Activated T-helper 1 cell treated with anti-CD3 and anti-CD28 coated beads, Interleukin-2, amount 50 U/mL, for 16 hours (primary cell): ENCODE measurements at regions not wholly inside any gene's neighbourhood (a gene's known extent, or its start where the extent isn't known, plus 50 kb on each side); places are given as distances from the start of the nearest gene placed in this dataset.

Source experiments
- DNase-seq, 2 donors: peaks; one replicate each; pipeline ENCODE4 v3.0.0-alpha.2; 2020; ENCODE audit warnings: low read depth in 1 of 2, low spot score in 1 of 2

DNA sequence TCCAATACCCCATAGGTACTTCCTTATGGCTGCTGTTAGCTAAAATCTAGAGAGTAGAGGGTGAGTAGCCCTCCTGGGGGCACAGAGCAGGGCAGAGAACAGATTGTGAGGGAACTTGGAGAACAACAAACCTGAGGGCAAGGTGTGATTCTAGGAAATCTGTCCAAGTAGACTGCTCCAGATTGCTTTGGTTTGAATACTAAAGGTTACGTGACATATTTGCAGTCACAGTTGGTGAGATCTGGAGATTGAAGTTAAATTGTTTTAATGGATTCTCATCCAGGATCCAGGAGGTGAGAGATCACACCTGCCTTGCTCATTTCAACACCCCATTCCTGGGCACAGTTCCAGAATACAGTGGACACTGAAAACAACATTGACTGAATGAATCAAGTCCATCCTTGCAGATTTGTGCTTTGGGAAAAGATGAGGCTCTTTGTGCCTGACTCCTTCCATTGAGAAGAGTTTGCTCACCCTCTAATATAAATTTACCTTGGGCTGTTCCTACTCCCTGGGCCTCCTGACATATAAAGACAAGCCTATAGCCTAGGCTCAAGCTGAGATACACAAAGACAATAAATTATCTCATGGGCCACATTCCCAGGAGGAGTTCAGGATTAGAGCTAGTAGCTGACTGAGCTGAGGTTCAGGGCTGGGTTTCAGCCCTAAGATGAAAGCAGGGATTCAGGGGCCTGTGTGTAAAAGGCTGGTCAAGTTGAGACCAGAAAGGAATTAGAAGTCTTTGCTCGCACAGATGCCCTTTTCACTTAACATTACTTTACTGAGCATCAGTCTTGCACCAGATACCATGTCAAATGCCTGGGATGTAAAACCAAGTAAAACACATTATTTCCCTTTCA lies 400.9 kb upstream of the MCTP2 start:
- DNase-seq: no peak

DNA sequence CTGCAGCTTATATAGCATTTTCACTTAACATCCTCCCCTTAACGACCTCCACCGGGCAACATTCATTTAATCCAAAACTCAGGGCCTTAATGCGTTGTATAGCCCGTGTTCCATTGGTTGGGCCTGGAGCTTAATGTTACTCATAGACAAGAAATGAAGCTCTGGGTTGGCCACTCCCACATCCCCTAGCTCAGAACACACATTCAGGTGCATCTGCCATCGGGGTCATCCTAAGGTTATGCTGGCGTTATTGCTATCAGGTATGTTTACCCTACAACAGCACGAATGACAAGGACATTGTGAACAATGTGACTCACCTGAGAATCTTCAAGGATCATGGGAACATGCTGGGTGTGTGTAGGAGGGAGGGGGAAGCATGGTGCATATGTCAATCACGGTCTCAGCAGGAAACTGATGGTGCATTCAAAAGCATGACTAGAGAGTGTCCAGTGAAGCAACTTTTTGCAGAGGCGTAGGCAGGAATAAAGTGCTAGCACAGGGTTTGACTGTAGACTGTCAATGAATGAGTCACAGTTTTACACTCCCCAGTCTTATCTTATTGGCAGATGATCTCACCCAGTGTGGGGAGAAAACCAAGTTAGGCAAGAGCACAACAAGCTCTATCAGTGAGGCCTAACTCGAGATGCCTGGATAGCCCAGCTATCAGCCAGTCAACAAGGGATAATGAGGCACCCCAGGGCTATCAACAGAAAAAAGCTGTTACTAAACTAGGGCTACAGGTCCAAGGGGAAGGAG lies 402.1 kb upstream of the MCTP2 start:
- DNase-seq: no peak

DNA sequence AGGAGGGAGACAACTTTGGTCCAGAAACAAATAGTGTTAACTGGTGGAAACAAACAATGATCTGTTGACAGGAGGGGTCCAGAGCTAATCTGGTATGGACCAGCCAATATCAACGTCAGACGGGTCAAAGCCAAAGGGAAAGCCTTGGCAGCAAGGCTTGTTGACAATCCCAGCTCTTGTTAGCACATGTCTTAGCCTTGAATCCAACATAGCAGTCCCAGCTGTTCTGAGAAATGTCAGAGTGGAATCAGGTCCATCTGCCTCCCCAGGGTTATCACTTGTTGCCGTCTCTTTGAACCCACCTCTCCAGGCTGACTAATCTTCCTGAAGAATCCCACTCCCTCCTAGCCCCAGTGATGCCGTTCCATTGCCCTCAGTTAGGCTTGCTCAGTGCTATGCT lies 404.6 kb upstream of the MCTP2 start:
- no peak for DNase-seq

DNA sequence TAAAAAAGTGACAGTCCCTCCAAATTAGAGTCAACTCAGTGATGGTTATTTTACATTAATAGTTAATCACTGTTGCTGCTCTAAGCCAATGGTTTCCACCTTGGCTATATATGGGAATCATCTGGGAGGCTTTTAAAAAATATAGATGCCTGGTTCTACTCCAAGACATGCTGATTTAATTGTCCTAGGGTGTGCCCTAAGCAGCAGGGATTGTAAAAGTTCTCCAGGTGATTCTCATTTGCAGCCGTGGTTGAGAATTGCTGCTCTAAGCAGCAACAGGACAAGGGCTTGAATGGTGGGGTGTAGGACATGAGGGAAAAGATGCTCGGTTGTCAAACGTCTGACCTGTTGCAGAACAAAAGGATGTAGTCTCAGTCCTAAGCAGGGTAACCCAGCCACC lies 405.1 kb upstream of the MCTP2 start:
- DNase-seq: no peak

DNA sequence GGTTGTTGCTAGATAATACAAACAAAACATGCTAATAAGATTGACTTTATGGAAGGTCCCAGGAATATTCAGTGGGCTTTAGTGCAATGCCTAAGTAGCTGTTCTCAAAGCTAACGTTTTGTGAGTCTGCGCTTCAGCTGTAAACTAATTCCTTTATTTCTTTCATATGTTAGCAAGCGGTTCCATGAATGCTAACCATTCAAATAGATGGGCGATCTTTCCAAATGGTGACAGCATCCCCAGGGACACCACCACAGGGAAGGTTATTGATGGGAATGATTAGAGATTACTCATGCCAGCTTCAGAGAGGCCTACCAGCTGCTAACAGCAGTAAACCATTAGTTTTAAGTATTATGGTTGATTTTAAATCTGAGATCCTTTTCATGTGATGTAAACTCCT lies 405.7 kb upstream of the MCTP2 start:
- DNase-seq: no peak

DNA sequence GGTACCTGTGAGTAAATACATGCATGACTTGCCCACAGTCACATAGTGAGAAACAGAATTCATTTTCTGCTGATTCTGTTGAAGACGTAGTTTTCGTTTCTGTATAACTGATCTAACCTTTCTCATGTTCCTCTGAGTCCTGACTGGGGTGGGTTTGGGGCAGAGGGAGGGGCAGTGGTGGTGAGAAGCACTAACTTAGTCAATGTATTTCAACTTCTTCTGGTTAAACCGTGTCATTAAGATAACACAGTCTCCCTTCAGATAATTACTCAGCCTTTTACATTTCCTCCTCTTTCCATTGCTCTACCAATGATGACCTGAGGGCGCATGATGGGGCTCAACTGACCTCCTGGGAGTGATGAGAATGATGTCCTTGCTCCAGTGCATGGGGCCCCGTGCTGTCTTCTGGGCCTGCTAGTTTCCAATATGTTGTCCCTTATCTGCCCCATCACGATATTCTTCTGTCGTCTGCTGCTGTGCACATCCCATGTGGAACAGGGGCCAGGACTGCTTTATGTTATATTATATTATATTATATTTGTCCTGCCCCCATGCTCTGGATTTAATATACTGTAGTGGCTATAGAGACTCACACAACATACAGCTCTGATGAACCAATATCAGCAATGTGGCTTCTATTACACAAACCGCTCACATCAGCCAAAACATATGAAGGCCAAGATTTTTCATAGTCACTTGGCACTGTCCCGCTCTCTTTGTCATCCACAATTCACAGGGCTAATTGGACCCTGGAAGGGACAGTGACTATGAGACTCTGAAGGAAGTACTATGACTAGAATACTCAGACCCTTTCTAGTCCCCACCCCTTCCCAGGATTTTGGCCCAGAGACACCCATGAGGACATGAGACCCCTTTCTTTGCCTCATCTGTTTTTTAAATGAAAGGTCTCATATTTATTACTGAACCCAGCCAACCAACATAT lies 407.1 kb upstream of the MCTP2 start:
- no peak for DNase-seq

DNA sequence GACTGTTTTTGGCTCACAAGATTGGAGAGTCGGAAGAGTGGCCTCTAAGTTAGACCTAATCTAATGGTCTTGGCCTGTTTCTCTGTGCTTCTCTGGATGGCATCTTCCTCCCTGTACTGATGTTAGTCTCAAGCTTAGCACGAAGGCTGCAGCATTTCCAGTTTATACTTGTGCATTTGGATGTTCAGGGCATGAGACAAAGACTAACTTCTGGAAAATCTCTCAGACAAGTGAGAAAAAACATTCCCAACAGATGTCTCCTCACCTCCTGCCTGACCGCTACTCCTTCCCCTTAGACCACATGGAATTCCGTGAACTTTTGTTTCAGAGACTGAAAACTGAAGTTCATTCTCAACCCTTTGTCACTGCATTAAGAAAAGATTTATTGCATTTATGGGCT lies 410.8 kb upstream of the MCTP2 start:
- no peak for DNase-seq

DNA sequence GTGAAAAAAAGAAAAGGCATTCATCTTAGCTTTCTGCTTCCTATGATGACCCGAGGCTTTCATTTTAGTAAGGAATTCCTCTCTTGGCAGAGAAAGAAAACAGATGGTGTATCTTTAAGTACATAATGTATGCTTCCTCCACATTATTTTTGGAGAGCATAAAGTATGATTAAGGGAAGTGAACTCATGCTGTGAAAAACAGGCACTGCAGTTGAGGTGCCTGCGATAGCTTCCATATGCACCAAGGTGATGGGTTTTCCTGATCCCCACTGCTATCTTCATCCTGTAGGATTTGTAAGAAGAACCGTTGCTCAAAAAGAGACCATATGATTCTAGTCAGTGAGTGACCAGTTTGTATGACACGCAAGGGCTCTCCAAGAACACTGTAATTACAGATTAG lies 411.5 kb upstream of the MCTP2 start:
- no peak for DNase-seq

DNA sequence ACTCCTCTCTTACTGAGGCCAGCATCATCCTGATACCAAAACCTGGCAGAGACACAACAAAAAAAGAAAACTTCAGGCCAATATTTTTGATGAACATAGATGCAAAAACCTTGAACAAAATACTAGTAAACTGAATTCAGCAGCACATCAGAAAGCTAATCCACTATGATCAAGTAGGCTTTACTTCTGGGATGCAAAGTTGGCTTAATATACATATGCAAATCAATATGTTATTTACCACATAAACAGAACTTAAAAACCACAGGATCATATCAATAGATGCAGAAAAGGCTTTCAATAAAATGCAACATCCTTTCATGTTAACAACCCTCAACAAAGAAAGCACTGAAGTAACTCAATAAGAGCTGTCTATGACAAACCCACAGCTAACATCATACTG lies 414.5 kb upstream of the MCTP2 start:
- no peak for DNase-seq

DNA sequence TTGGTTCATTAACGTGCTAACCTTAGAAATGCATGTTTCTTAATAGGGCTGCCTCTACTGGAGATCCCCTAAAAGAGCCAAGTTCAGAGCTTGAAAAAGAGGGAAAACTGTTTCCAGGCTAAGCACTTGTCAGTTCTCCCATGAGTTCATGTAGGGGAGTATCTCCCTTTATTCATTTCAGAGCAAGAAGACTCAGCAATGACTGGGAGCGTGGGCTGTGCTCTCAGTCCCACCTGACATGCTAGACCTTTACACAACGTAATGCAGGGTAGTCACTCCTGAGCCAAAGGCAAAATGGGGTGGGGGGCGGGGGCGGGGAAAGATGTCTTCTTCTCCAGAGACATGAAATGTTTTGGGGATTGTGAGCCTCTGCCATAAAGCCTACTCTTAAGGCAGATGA lies 420.1 kb upstream of the MCTP2 start:
- DNase-seq: no peak

DNA sequence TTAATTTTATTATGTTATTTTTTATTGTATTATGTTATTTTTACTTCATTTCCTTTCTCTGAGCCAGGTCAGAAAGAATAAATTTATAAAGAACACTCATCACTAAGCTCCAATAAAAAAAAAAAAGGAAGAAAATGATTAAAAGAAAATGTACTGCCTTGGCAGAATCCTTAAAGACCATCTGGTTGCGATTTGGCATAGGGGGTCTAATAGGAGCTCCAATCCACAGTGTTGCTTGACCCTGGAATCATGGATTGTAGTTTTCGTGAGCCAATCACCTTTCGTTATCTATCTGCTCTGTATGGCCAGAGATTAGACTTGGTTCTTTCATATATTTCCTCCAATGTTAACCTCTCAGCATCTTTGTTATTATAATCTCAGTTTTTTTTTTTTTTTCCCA lies 421.8 kb upstream of the MCTP2 start:
- no peak for DNase-seq

DNA sequence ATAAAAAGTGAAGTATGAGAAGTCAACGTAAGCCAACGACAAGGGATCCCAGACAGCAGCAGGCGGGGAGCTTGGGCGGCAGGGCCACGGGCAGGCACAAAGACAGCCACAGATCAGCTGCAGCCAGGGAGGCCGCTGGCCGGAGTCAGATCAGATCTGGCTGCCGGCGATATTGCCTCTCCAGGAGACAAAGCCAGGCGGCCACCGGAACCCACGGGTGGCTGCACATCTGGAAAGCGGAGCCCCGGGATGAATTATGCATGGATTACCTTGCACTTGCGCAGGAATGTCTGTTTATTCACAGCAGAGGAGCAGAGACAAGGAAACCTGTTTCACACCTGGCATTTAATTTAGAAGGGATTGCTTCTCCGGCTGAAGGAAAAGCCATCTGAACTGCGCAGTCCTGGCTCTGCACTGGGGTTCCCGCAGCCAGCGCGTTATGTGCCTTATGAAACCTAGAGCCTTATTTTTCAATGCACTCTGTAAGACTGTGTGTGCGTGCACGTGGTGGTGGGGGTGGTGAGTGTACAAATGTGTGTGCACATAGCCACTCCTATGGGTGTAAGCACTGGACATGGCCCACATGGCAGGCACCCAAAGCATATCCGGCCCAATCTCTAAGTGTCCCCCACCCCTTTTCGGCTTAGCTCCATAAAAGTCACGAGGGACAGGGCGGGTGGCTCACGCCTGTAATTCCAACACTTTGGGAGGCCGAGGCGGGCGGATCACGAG lies 427.8 kb upstream of the MCTP2 start:
- DNase-seq: no peak

DNA sequence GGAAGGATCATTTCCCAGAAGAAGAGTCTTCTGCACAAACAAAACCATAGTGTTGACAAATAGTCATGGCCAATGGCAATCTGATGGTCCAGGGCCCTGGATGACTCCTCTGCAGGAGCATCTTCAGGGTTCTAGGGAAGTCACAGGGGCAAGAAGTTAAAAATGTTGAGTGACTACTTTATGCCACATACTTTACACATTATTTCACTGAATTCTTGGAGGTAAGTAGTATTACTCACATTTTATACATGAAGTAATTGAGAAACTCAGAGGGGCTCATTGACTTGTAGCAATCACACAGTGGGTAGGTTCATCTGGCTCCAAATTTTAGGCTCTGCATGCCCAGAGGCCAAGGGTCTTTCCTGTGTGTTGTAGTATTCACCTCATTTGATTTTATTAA lies 430.2 kb upstream of the MCTP2 start:
- DNase-seq: no peak

DNA sequence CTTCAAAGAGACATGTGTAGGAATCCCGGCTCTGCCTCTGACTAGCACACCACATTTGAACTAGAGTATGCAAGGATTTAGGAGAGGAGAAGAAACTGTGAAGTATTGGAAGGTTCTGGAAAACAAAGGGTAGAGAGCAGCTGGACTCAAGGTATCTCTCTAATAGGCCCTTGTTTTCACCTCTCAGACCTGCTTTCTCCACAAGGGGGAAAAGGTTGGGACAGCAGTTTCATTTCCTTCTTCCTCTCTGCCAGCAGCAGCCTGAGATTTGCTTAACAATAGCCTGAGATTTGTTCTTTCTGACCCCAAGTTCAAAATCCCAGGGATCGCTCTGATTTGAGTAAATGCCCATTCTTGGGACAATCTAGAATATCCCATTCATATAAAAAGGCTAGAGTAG lies 430.6 kb upstream of the MCTP2 start:
- no peak for DNase-seq

DNA sequence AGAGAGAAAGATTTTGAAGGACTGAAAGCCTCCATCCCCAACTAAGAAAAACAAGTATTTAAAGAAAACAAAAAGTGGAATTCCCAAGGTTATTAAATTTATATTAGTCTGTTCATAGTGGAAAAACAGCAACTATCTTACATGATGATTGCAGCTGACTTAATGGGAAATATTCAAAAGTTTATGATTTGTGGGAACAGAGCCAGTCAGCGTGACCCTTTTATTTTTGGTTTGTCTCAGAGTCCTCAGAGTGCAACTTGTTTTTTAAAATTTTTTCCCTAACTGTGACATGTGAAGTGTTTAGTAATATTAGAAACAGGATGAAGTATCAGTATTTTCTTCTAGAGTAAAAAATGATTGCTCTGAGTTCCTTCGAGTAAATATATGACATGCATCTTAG lies 441.9 kb upstream of the MCTP2 start:
- DNase-seq: no peak

DNA sequence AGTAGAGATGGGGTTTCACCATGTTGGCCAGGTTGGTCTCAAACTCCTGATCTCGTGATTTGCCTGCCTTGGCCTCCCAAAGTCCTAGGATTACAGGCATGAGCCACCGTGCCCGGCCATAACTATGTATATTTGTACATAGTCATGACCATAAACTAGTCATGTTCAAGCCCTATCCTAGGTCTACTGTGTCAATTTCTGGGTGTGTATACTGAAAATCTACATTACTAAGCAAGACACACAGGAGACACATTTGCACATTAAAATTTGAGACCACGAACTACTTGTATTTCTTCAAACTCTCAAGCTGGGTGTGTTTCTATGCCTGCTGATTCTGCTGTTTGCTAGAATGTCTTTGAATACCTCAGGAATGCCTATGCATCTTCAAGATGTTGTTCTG lies 451.3 kb upstream of the MCTP2 start:
- no peak for DNase-seq

DNA sequence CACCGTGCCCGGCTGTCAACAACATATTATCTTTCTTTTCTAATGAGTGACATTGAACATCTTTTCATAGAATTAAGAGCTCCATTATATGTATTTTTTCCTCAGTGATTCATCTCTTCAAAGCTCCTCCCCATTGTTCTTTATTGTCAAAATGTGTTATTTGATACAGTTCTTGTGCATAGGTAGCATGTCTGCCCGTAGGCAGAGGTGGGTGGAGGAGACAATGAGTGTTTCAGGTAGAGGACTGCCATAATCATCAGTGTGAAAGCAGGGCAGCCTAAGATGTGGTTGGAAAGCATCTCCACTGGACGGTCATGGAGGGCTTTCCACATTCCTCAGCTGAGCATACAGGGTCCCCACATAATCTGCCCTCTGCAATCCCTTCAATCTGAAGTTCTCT lies 452.0 kb upstream of the MCTP2 start:
- no peak for DNase-seq

DNA sequence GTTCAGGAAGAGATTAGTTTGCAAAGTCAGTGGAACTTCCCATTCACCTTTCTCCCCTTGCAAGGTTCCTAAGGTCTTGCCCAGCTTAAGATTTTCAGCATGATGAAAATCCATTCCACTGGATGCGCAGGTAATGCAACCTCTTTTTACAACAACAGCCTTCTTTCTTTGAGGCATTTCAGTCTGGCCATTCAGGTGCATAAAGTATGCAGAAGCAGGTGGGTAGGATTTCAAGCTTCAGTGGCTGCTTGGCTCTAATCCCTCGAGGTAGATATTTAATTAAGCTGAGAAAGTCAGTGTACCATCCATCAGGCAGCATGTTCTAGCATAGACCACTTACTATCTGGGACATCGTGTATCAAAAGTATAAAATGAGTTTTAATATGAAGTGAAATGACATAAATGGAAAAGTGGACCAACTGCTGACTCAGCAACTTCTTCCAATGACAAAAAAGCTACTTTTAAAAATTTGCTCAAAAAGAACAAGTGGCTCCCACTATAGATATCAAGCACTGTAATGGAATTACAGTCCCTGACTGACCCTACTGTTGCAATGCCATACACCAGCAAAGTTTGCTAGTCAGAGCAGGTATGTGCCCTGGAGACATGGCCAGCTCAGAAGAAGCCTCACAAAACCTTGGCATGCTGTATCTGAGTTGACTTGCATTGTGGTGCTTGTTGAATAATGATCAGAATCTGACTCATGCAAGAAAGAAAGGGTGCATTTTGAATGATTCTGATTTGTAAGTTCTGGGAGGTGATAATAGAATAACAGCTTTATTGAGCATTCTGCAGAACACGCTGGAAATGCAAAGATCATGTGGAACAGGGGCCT lies 459.9 kb upstream of the MCTP2 start:
- no peak for DNase-seq

DNA sequence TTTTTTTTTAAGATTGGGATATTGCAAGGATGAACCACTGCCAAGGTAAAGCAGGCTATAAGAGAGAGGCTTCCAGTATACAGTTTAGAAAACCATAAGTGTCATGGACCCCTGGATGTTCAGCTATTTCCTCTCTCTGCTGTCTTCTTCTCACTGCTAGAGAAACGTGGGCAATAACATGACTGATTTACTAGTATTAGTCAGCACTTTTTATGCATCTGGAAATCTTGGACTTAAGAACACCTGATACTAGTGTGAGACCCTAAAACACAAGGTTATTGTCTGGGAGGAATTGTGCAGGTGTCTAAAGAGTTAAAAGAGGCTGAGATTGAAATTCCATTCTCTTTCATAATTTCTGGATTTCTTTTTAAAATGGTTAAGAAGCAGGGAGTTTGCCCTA lies 460.6 kb upstream of the MCTP2 start:
- no peak for DNase-seq

DNA sequence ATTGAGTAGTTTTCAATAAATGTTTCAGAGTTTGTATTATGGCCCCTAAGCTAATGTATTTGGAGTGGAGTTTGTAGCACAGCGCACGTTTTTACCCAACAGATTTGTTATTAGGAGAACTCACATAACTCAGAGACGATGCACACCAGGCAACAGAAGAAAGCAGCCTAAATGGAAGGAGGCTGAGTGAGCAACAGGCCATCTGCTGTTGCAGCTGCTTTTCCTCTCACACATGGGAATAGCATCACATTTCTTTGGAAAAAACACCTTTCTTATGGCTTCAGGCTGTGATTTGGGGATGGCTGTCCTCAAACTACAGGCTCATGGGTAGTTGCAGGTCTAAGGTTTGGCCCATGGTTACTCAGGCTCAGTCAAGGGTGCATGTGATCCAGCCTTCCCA lies 469.3 kb upstream of the MCTP2 start:
- no peak for DNase-seq
